MCF 10A (cell line): ENCODE measurements at regions not wholly inside any gene's neighbourhood (a gene's known extent, or its start where the extent isn't known, plus 50 kb on each side); places are given as distances from the start of the nearest gene placed in this dataset.

Source experiments
- BruUV-seq: library from RNA; stranded (reverse); fragments of 400-500 nt; replicated peaks from 2 replicates; lab custom pipeline; 2021; lab: Mats Ljungman, UMichigan
- CTCF ChIA-PET: fragments of 300-600 bp; sonication (Branson Sonifier 250); formaldehyde crosslinking; extraction: SDS; loops from one replicate; lab custom pipeline; 2021; ENCODE audit warnings: antibody characterized with exemption, inconsistent platforms; lab: Yijun Ruan, JAX
- POLR2A ChIA-PET: fragments of 300-600, 350-650 bp; sonication (Branson Sonifier 250); formaldehyde crosslinking; extraction: SDS; loops from one replicate; lab custom pipeline; 2020; ENCODE audit warnings: antibody characterized with exemption, inconsistent platforms; lab: Yijun Ruan, JAX
- DNase-seq: peaks from one replicate; pipeline ENCODE4 v3.0.0-alpha.2; 2018; ENCODE audit not compliant: unreplicated experiment
- H3K27ac Mint-ChIP-seq: one replicate; pipeline ENCODE4 v1.8.0; 2022; ENCODE audit warnings: mild to moderate bottlenecking, low read depth, mixed read lengths; ENCODE audit not compliant: unreplicated experiment
- H3K27me3 Mint-ChIP-seq: one replicate; pipeline ENCODE4 v1.8.0; 2022; ENCODE audit warnings: mixed read lengths; ENCODE audit not compliant: insufficient read depth, unreplicated experiment
- H3K36me3 Mint-ChIP-seq: one replicate; pipeline ENCODE4 v1.8.0; 2022; ENCODE audit warnings: mild to moderate bottlenecking, moderate library complexity, mixed read lengths; ENCODE audit not compliant: insufficient read depth, unreplicated experiment
- H3K4me1 Mint-ChIP-seq: one replicate; pipeline ENCODE4 v1.8.0; 2022; ENCODE audit warnings: mixed read lengths; ENCODE audit not compliant: insufficient read depth, unreplicated experiment
- H3K4me3 Mint-ChIP-seq: one replicate; pipeline ENCODE4 v1.8.0; 2022; ENCODE audit warnings: mild to moderate bottlenecking, moderate library complexity, mixed read lengths; ENCODE audit not compliant: unreplicated experiment
- H3K9me3 Mint-ChIP-seq: one replicate; pipeline ENCODE4 v1.8.0; 2022; ENCODE audit warnings: mixed read lengths; ENCODE audit not compliant: unreplicated experiment
- intact Hi-C: fragments of 100-400 bp; cut with micrococcal nuclease; formaldehyde crosslinking; loops from 2 replicates; pipeline ENCODE4 v1.14.1; 2022
- TF ChIP-seq, protein P1 (sequence below): fragments of 200-600 bp; IDR thresholded peaks from one replicate; pipeline ENCODE4 v1.8.0; 2022; ENCODE audit warnings: antibody characterized with exemption, mild to moderate bottlenecking; ENCODE audit not compliant: unreplicated experiment

DNA sequence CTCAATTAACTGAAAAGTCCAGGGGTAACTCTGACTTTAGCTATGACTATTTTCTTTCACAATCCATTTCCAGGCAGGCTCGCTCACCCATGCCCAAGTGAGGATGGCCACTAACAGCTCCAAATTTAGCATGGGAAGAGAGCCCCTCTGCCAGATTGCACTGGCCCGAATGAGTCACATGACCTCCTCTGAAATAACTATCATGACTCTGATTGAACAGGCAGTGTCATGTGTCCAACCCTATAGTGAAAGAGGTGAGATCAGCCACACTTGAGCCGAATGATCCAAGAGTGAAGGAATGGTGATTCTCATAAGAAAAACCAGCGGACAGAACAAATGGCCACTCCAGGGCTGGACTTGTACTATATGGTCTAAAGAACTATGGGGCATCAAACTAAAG is 242.3 kb downstream of the NSG2 start:
- no peak overlapping the region for H3K27ac Mint-ChIP-seq
- no peaks in the 10 kb centered on the region for H3K4me1 Mint-ChIP-seq
- no peaks in the 10 kb centered on the region for H3K36me3 Mint-ChIP-seq
- POLR2A ChIA-PET: interaction anchor here (0.6 kb wide), 1 partner anchor 9 kb away, joined by 3 read pairs; no protein-coding TSS in a partner anchor
- peaks cover 8% of the 10 kb centered on the region for H3K9me3 Mint-ChIP-seq
- TF ChIP-seq, protein P1, sequence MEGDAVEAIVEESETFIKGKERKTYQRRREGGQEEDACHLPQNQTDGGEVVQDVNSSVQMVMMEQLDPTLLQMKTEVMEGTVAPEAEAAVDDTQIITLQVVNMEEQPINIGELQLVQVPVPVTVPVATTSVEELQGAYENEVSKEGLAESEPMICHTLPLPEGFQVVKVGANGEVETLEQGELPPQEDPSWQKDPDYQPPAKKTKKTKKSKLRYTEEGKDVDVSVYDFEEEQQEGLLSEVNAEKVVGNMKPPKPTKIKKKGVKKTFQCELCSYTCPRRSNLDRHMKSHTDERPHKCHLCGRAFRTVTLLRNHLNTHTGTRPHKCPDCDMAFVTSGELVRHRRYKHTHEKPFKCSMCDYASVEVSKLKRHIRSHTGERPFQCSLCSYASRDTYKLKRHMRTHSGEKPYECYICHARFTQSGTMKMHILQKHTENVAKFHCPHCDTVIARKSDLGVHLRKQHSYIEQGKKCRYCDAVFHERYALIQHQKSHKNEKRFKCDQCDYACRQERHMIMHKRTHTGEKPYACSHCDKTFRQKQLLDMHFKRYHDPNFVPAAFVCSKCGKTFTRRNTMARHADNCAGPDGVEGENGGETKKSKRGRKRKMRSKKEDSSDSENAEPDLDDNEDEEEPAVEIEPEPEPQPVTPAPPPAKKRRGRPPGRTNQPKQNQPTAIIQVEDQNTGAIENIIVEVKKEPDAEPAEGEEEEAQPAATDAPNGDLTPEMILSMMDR: no peak
- CTCF ChIA-PET: no interaction called here
- peaks cover 54% of the 10 kb centered on the region for H3K27me3 Mint-ChIP-seq
- DNase-seq: no peak
- no peak overlapping the region for H3K4me3 Mint-ChIP-seq
- BruUV-seq: no TSS peak
- intact Hi-C loops: no loop called here

DNA sequence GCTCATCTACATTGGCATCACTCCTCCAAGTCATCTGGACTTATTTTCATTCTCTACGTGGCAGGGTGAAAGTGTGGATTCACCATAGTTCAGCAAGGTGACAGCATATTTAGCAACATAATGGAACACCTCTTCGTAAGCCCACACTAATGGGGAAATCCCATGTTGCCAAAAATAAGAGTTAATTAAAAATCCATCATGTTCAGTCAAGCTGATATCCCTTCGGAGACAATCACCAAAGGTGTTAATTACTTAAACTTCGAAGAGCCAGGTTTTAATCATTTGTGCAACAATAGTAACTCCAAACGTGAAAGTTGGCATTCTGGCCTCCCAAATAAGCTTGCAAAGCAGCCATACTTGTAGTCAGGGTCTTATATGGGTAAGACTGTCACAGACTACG is 242.9 kb downstream of the NSG2 start:
- Mint-ChIP-seq H3K4me1 (no peaks in the 10 kb centered on the region), H3K4me3 (no peak overlapping the region), H3K27me3 (peaks cover 48% of the 10 kb centered on the region), H3K9me3 (peaks cover 8% of the 10 kb centered on the region), H3K36me3 (no peaks in the 10 kb centered on the region), H3K27ac (no peak overlapping the region)
- BruUV-seq: no TSS peak
- POLR2A ChIA-PET: interaction anchor here (0.6 kb wide), 1 partner anchor 9 kb away, joined by 3 read pairs; no protein-coding TSS in a partner anchor
- TF ChIP-seq, protein P1: no peak
- CTCF ChIA-PET: interaction anchor here (0.6 kb wide), 1 partner anchor 298 kb away, joined by 3 read pairs; no protein-coding TSS in a partner anchor
- DNase-seq: no peak
- intact Hi-C loops: no loop called here

DNA sequence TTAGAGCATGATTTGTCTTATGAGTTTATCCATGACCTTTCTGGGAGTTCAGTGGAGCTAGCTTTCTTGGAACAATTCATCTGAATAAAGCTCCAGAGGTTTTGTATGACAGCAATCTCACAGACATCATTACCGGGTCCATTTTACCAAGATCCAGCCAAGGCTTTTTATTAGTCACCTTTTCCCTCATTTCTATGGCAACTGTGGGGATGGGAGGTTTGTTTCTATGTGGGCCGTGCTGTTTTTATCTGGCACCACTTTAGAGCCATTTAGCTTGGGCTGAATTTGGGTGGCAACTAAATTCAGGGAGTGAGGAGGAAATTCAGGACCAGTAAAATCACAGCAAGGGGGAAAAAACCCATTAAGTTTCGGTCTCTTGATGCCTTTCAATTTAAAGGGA is 245.7 kb downstream of the NSG2 start:
- intact Hi-C loops: no loop called here
- TF ChIP-seq, protein P1: no peak
- Mint-ChIP-seq H3K4me1 (no peaks in the 10 kb centered on the region), H3K4me3 (no peak overlapping the region), H3K27ac (no peak overlapping the region), H3K36me3 (no peaks in the 10 kb centered on the region), H3K27me3 (peaks cover 31% of the 10 kb centered on the region), H3K9me3 (peaks cover 8% of the 10 kb centered on the region)
- no peak for DNase-seq
- BruUV-seq: no TSS peak
- ChIA-PET CTCF (interaction anchor here (0.9 to 1.3 kb wide), 3 partner anchors 20 to 245 kb away, joined by 4 to 5 read pairs (median 5); partner anchors contain the start of gene NSG2), POLR2A (interaction anchor here (0.6 to 1.2 kb wide), 4 partner anchors 14 to 389 kb away, joined by 3 to 4 read pairs (median 3); no protein-coding TSS in a partner anchor)

DNA sequence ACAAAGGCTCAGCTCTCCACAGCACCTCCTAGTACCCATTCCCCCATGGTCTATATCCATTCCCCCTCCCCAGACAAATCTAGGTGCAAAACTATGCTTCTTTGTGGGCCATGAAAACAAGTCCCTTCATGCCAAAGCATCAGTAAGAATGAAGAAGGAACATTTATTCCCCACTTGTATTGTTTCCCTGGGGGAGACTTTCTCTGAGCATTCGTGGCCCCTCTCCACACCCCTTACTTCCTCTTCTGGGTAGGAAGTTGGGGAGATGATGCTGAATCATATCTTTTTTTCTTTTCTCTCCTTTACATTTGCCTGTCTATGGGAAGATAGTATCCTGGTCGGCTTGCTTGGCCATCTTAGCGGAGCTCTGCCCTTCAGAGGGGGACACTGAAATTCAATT is 246.8 kb downstream of the NSG2 start:
- Mint-ChIP-seq H3K4me3 (no peak overlapping the region), H3K9me3 (peaks cover 8% of the 10 kb centered on the region), H3K27me3 (peaks cover 21% of the 10 kb centered on the region), H3K36me3 (no peaks in the 10 kb centered on the region), H3K27ac (no peak overlapping the region), H3K4me1 (no peaks in the 10 kb centered on the region)
- TF ChIP-seq, protein P1: no peak
- ChIA-PET CTCF (interaction anchor here (0.8 to 1.8 kb wide), 3 partner anchors 25 to 1243 kb away, joined by 3 to 6 read pairs (median 4); partner anchors contain the start of gene NSG2), POLR2A (interaction anchor here (1.1 kb wide), 1 partner anchor 21 kb away, joined by 3 read pairs; no protein-coding TSS in a partner anchor)
- no peak for DNase-seq
- BruUV-seq: no TSS peak
- intact Hi-C loops: no loop called here
